GM21528 (cell line): ENCODE measurements at regions not wholly inside any gene's neighbourhood (a gene's known extent, or its start where the extent isn't known, plus 50 kb on each side); places are given as distances from the start of the nearest gene placed in this dataset.
"Not testable (repeated sequence)": the region's sequence is repeated elsewhere in the genome, so short reads cannot be mapped to it uniquely, and the experiment has no call there.

Source experiments
- ATAC-seq: cut with Tn5 transposase; IDR thresholded peaks from one replicate; pipeline ENCODE4 v1.9.1; 2021; ENCODE audit warnings: mild to moderate bottlenecking, moderate library complexity; ENCODE audit not compliant: unreplicated experiment, low FRiP score

DNA sequence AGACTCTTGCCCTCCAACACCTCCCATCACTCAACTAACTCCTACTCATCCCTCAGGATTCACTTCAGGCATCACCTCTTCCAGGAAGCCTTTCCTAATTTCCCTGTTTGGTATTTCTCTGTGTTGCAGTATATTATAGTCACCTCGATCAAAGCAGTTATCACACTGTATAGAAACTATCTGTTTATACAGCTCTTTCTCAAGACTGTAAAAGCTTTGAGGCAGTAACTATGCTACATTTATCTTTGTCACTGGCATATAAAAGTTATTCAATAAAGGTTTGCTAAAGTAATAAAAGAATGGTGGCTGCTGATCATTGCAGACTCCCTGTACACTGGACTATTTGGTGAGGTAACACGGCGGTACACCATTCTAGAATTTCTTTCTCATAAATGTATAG, 284.9 kb downstream of the PAX3 start:
- no peak for ATAC-seq

DNA sequence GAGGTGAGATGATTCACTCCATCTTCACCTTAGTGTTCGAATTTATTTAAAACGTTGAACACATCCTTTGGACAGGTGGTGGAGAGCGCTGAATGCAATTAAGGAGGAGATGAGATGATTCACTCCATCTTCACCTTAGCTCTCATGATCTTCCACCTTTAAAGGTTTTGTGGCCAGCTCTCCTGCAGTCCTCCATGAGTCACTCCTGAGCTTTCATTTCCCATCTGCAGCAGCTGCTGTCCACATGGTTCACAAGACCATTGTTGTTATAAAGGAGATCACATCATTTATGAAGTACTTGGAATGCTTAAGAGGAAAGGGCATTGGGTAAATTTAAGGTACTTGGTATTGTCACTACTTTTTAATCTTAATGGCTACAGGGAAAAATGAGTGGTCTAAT, 298.5 kb downstream of the PAX3 start:
- ATAC-seq: no peak

DNA sequence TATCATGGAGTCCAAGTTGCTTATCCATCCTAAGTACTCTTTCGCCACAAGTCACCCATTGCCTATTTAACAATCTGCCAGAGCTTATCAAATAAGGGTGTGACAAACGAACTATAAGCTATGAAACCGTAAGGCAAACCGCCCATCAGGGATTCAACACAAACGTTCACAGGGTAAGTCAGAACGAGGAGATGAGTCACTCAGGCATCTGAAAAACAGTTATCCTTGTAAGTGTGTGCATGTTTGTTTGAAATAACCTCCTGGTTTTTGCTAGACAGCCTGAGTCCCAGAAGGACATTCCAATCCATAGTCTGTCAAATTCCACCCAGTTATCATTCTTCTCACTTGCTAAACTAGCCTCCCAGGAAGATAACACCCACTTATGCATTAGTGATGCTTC, 299.1 kb downstream of the PAX3 start:
- ATAC-seq: no peak

DNA sequence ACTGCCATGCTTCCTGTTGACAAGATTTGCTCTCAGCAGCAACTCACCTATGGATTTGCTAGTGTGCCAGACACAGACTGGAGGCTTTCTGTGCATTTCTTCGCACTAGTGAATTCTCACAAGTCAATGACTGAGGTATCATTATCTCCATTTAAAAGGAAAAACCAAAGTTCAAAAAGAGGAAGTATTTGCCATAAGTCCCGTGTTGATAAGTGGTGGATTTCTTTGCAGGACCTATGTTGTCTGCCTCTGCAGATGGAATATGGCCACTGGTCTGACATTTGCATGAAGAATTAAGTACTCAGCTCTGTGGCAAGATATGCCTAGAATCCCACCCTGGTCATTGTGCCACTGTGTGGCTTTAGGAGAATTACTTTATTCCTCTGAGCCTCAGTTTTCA, 299.6 kb downstream of the PAX3 start:
- no peak for ATAC-seq

DNA sequence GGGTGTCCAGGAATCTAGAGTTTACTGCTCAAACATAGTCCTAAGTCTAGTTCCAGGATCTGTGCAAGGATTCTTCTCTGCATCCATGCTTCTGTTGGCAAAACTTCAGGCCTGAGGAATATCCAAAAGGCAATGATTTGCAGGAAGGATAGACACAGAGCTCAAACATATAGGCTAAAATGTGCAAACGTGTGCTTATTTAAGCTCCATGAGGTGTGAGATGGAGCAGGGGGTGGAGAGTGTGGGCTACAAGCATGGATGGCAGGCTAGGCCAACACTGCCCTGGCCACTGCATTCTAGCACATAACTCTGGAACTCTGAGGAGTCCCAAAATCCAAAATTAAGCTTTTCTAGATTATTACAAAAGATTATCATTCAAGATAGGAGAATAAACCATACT, 301.1 kb downstream of the PAX3 start:
- no peak for ATAC-seq

DNA sequence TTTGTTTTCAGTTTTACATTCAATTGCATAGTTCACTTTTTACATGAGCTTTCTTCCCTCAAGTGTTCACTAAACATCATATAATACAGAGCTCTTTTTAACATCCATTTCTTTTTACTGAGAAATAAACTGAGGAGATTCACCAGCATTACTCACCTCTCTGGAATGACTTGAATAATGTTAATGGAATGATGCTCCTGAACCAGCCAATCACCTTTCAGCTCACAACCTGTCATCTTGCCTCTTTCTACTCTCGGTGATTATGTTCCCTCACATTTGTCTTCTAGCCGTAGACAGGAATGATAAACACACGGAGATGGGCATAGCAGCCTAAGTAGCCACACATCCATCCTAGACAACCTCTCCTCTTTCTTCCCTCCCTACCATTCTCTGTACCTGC, 301.7 kb downstream of the PAX3 start:
- no peak for ATAC-seq

DNA sequence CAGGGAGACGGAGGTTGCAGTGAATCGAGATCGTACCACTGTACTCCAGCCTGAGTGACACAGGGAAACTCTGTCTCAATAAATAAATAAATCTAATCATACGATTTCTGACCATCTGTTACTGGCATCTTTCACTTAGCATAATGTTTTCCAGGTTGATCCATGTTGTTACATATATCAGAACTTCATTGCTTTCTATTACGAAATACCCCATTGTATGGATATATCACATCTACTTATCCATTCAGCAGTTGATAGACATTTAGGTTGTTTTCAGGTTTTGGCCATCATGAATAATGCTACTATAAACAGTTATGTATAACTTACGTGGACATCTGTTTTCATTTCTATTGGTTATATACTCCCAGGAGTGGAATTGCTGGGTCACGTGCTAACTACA, 303.9 kb downstream of the PAX3 start:
- no peak for ATAC-seq

DNA sequence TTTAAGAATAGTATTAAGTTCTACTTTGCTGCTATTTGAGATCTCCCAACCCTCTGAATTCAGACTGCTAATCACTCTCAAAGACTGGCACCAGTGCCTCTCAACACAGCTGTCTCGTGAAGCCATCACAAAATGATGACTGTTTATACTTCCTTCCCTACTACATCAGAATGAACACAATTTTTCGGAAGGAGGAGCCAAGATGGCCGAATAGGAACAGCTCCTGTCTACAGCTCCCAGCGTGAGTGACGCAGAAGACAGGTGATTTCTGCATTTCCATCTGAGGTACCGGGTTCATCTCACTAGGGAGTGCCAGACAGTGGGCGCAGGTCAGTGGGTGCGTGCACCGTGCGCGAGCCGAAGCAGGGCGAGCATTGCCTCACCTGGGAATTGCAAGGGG, 314.4 kb downstream of the PAX3 start:
- ATAC-seq: not testable (repeated sequence)

DNA sequence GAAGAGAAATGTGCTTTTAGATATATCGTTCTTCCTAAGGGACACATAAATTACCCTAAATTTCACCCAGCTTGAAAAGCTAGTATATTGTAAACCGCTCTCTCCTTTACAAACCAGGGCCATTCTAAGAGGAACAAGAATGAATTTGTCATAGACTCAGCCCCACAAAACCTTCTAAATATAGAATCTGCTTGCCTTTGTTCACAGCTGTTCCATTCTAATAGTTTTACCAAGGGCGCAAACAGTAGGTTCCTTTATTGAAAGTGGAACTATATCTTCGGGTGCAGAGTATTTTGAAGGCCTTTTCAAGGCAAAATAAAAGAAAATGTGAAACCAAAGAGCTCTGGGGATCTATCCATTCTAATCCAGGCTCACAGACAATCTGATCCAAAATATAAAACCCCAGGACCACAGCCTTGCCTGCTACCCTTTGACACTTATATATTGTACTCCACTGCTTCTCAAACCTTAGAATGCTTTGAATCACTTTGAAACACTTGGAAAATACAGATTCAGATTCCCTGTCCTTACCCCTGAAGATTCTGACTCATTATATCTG, 316.8 kb downstream of the PAX3 start:
- ATAC-seq: no peak

DNA sequence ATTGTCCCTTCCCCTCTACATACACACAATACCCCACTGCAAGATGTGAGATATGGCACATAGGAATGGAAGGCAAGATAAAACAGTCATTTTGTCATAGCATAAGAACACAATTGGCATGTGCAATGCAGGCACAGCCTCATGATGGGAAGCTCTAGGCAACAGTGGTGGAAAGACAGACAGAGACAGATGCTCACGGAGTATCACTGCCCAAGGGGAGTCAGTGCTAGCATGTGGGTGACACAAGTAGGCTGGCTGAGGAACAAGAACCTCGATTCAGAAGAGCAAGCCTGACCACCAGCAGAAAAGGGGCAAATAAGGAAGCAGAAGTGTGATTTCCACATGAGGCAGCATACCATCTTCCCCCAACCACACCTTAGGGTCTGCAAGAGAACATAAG, 323.6 kb downstream of the PAX3 start:
- ATAC-seq: no peak

DNA sequence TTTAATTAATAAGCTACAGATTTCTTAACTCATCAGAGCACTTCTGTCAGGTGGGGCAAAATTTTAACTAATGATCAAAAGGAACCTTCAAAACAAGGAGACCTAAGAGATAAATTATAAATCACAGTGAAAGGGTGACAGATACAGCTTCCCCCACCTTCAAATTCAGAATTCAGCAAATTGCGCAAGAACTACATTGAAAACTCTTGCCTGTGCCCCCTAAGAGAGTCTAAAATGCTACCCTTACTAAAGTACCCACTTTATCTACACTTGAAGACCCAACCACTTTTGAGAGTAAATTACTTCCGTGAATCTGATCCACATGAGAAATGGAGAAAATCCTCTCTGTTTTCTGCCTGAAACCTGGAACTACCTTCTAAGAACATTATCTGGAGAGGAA, 324.9 kb downstream of the PAX3 start:
- no peak for ATAC-seq

DNA sequence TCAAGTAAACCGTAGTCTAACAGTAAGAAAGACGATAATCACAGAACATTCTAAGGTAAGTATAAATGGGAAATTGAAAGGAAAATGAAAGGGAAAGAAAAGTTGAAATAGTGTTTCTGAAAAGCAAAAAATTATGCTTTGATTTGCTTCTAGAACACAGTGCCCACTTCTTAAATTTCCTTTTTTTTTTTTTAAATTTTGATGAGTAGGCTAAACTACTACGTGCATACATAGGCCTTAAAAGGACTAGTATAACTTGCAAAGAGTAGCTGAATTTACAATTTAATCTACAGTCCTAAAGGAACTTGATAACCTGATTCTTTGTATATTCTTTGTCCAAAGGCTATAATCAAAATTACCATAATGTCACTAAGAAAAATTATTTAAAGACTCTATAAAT, 325.3 kb downstream of the PAX3 start:
- ATAC-seq: no peak

DNA sequence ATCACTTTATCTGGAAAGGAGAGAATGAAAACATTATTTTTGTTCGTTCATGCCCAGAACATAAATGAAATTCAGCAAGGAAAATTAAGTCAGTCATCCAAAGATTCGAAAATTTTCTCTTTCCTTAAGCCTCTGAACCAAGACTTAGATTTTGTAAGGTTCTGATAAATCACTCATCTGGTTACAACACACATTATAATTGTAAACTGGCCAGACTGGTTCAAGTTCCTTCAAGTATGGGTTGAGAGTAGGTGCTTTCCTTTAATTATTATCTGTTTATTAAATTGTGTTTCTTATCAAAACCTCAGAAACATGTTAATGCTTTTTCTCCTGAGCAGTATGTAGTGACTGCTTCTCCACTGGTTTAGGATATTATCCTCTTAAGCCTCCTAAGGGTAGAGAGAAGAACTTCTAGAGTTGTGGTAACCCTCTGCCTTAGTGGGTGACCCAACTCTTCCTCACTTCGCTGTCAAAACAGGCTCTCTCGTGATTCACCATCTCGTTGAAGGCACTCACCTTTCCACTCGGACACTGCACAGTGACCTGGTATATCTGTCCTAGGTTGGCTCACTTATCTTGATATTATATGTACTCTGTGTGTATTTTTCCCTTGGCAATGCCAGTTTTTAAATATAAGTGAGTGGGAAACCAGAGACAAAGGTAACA, 325.9 kb downstream of the PAX3 start:
- ATAC-seq: no peak

DNA sequence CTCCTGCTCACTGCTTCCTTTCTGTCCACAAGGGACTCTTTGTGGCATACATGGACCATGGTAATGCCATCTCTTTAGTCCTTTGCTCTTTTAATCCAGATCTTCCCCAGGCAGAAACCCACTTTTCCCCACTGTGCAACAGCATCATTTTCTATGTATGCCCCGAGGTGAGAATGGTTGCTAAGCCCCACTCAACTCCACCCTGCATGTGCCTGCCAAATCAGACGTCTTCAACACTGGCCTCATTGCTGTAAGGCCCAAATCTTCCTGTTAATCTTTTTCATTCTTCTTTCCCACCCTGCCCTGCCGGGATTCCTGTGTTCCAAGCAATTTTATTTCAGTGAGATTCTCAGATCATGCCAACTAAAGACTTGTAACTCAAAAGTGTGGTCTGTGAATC, 328.4 kb downstream of the PAX3 start:
- ATAC-seq: no peak

DNA sequence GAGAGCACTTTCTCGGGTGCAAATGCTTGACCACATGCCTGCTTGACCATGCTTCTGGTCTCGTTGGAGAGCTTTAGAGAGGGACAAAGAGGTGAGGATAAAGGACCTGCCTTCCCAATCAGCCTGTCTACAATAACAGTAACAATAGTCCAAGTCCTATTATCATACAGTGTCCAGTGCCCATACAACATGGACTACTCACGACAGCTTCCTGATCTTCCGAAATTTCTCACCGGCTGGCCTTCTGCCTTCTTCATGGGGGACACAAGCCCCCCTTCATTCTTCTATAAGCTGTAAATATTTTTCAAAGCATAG, 329.0 kb downstream of the PAX3 start:
- no peak for ATAC-seq

DNA sequence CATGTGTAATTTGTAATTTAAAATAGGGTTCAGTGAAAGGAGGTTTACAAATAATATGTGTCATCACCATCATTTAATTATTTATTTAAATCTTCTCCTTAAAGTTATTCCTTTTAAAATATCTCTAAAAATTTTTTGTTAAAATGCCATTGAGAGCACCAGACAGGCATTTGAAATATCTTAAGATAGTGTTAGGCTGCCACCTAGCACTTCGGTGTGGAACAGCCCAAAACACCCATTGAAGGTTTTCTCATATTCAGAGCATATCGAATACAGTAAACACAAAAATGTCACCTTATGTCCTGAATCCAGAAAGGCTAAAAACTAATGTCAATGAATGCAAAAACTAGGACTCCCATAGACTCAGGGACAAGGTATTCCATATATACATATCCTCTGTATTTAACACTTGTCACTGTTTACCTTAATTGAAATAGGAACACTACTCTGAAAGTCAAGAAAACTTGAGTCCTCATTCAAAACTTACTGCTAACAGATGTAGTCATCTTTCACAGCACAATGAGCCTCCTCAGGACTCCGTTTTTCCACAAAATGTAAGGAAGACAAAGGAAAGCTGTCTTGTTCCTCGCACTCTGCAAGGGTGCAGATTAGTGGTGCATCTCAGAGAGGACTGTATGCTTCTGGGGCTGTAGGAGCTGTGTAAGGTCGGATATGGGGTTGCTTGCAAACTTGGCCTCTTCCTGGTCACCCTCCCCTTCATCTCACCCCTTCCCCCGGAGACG, 329.5 kb downstream of the PAX3 start:
- ATAC-seq: peak; percentile 75

DNA sequence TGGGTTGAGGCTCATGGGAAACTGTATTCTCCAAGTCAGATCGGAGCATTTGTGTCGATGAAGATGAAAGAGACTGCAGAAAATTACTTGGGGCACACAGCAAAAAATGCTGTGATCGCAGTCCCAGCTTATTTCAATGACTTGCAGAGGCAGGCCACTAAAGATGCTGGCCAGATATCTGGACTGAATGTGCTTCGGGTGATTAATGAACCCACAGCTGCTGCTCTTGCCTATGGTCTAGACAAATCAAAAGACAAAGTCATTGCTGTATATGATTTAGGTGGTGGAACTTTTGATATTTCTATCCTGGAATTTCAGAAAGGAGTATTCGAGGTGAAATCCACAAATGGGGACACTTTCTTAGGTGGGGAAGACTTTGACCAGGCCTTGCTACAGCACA, 336.6 kb downstream of the PAX3 start:
- no peak for ATAC-seq

DNA sequence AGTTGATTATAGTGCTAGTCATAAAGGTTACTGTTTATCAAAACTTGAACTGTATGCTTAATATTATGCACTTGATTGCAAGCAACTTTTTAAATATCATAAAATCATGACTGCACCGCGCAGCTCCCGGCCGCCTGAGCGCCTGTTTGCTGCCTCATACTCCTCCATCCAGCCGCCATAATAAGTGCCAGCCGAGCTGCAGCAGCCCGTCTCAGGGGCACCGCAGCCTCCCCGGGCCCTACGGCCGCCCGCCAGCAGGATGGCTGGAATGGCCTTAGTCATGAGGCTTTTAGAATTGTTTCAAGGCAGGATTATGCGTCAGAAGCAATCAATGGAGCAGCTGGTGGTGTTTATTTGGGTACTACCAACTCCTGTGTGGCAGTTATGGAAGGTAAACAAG, 337.2 kb downstream of the PAX3 start:
- ATAC-seq: no peak

DNA sequence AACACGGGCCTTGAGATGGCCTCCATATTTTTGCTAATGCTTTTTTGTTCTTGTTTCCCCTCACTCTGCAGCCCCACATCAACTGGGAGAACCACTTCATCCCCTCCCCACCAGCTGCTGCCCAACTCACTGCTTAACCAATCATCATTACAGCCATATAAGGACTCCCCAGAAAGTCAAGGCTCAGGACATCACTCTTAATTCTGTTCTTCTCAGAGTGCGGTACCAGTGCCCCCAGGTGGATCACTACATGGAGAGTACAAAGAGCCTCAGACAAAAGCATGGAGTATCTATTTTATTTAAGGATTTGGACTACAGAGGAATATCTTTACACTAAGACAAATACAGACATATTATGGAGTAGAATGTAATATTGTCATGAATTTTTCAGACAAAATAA, 340.6 kb downstream of the PAX3 start:
- ATAC-seq: no peak

DNA sequence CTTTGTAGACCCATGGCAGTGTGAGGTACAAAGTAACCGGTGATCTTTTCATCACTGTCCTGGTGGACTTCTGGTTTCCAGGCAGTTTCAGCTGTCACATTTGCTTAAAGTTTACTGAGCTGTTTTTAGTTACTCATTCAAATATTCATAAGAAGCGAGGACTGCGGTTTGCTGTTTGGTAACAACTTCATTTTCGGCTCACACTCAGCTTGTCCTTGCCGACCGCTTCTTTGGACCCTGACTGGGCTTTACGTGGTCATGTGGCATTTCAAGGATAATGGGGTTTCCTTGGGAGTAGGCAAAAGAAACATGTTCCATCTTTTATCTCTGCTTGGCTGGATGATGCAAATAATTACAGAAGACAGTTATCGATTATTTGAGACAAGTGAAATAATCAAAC, 350.7 kb downstream of the PAX3 start:
- no peak for ATAC-seq

DNA sequence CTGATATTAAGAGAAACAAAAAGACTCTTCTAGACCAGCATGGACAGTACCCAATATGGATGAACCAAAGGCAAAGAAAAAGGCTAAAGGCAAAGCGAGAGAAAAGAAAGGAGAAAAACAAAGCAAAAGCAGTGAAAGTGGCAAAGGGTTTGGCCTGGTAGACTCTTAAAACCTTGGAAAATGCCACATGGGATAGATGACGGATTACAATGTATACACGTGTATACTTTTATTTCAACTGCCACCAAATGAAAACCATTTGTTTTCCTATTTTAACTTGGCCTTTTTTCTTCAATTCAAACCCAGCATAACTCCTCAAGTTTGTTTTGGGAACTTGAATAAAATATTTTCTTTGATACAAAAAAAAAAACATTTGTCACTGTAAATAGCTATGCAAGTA, 354.3 kb downstream of the PAX3 start:
- ATAC-seq: not testable (repeated sequence)

DNA sequence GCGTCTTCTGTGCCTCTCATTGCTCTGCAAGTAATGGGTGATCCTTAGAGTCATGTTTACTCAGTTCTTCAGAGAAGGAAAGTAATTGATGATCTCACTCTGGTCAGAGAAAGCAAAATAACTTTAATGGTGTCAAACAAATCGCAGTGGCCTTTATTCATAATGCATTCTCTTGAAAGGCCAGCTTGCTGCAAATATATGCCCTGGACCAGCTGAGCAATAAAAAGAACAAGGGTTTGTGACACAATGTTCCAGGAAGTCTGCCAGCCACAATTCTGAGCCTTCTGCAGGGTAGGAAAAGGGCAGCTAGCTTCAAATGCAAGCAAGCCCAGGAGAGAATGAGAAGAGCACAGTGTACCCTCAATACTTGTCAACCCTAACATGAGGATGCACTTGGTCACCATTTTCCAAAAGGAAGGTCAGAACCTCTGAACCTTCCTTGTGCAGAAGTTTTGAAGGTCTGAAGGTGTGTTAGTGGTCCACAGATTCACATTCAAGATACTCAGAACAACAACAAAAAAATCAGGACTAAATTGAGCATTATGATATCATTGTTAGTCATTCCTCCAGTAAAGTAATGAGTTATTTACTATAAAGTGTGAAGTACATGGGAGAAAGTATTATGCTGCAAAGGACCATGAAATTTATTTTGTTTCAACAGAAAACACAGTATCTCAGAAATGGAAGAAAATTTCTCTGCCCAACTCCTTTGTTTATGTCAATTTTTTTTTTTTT, 355.6 kb downstream of the PAX3 start:
- no peak for ATAC-seq
